ENCODE measurements at regions not wholly inside any gene's neighbourhood (a gene's known extent, or its start where the extent isn't known, plus 50 kb on each side); places are given as distances from the start of the nearest gene placed in this dataset.

DNA sequence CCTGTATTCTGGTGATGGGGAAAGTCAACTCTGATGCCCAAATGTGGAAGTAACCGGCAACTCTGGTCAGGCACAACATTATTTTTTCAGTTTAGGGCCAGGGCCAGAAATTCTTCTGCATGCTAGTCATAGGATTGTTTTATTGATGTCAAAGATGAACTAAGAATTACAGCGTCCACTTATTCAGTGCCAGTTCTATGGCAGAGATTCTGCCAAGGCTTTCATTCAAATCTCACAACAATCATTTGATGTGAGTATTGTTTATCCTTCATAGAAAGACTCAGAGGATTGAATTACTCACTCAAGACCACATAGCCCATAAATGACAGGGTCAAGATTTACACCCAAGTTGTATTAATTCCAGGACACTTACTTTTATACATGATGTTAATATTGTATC, 87.7 kb downstream of the TMPRSS5 start:
- no peak for TF ChIP-seq CTCF (IDR thresholded peaks at IDR 0.05)

GRCh38 chr11:113615773-113616172, 90.3 kb downstream of the TMPRSS5 start:
- no peak for TF ChIP-seq CTCF (IDR thresholded peaks at IDR 0.05)

DNA sequence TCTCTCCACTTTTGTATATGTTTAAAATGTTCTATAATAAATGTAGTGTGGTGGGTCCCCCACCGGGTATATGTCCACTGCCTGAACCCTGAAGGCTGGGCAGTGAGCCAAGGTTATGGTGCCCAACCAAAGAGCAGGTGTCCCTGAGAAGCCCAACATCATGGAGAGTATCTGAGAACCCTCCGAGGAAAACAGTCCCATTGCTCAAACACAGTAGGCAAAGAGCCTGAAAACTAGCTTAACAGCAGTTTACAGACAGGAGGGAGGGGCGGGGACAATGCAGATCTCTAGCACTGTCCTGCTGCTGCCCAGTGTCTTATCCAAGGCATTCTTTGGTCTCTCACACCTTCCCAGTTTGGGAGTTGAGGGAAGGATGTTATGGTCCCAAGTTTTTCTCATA, 91.0 kb downstream of the TMPRSS5 start:
- no peak for TF ChIP-seq CTCF (IDR thresholded peaks at IDR 0.05)

GRCh38 chr11:113614097-113614496, 92.0 kb downstream of the TMPRSS5 start:
- TF ChIP-seq CTCF (IDR thresholded peaks at IDR 0.05), result no peak

DNA sequence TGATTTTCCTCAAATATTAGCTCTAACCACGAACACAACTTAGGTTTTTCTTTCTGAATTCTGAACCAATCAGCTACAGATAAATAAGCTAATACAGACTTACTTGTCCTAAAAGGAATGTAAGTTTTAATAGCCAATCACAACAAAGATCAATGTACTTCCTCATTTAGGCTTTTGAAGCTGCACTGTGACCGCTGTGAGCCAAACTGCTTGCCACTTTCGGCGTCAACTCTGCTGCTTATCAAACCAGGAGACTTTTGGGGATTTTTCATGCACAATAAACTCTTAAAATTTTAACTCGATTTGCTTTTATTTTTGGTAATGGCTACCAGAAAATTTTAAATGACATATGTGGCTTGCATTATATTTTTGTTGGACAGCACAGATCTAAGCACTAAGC, 92.5 kb downstream of the TMPRSS5 start:
- TF ChIP-seq CTCF (IDR thresholded peaks at IDR 0.05), result no peak

DNA sequence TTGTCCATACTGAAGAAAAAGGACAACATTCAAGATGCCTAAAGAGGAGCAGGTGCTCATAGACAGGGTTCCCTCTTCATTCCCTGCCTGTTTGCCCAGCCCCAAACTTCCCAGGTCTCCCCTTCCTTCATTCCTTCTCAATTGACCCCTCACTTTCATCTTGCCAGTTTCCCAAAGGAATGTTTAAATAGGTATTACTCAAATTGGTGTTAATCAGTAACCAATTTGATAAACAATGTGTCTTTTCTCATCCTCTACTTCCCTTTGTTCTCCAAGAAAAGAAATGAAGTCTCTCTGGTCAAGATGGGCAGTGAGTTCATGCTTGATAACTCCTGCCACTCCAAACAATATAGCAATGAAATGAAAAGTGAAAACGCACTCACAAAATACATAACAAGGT, 101.9 kb downstream of the TMPRSS5 start:
- TF ChIP-seq CTCF (IDR thresholded peaks at IDR 0.05), result no peak

DNA sequence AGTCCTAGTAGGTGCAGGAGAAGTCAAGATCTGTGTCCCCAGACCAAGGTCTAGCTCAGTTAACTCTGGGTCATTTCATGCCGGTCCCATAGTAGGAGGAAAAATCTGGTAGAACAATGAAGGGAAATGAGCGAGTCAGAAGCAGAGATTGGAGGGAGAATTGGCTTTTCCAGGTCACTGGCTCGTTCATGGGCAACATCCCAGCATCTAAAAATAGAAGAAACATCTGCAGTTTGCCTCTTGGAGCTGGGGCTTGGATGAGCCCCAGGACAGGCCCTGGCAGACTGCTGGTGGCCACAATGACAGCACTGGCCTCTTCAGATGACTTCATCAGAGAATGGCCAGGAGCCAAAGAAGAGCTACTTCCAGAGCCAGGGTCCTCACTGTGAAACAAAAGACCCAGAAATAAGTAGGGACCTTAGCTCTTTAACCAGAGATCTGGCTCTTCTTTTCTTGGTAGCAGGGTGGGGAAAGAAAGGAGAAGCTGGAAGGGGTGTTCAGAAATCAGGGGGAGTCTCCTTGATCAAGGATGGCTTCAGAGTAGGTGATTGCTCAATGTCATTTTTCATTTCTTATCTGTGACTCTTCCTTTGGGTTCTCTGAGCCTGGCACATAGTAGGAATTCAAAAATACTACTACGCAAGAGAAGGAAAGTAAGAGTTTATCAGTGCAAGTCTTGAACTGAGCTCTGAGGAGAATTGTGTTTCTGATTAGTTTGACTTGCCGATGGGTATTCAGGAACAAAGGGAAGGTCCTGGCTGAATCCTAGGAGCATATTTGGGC, 102.6 kb downstream of the TMPRSS5 start:
- no peak for TF ChIP-seq CTCF (IDR thresholded peaks at IDR 0.05)

DNA sequence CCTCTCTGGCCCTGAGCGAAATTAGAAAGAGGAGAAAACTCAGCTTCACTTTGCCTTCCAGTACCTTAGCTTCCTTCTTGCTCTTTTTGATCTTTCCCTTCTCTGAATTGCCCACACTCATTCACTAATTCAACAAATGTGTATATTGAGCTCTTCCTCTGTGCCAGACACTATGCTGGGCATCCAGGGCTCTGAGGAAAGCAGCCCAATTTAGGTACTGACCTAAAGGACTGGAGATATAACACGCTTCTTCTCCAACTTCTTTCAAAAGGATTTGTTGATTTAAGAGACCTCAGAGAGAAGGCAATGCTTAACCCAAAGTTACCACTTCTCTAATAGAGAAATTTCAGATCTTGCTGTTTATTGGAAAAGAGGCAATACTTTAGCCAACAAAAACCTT, 103.6 kb downstream of the TMPRSS5 start:
- TF ChIP-seq CTCF (IDR thresholded peaks at IDR 0.05), result no peak
